ENCODE measurements at regions not wholly inside any gene's neighbourhood (a gene's known extent, or its start where the extent isn't known, plus 50 kb on each side); places are given as distances from the start of the nearest gene placed in this dataset.

- TF ChIP-seq CTCF (IDR thresholded peaks at IDR 0.05) = no peak
- TF ChIP-seq POLR2A (IDR thresholded peaks at IDR 0.05) = no peak
Measured at GRCh38 chr6:16956361-16956760, 145.5 kb upstream of the STMND1 start.
